Erythroblast (primary cell): ENCODE measurements at regions not wholly inside any gene's neighbourhood (a gene's known extent, or its start where the extent isn't known, plus 50 kb on each side); places are given as distances from the start of the nearest gene placed in this dataset.

ENCODE experiments used
- GATA1 ChIP-seq: IDR thresholded peaks from 2 replicates; pipeline ENCODE4 v1.6.1; 2011; ENCODE audit warnings: low read depth, mild to moderate bottlenecking, control low read depth, low read length, moderate library complexity
- POLR2A ChIP-seq: IDR thresholded peaks from 2 replicates; pipeline ENCODE4 v1.6.1; 2011; ENCODE audit warnings: mild to moderate bottlenecking, low read length

DNA sequence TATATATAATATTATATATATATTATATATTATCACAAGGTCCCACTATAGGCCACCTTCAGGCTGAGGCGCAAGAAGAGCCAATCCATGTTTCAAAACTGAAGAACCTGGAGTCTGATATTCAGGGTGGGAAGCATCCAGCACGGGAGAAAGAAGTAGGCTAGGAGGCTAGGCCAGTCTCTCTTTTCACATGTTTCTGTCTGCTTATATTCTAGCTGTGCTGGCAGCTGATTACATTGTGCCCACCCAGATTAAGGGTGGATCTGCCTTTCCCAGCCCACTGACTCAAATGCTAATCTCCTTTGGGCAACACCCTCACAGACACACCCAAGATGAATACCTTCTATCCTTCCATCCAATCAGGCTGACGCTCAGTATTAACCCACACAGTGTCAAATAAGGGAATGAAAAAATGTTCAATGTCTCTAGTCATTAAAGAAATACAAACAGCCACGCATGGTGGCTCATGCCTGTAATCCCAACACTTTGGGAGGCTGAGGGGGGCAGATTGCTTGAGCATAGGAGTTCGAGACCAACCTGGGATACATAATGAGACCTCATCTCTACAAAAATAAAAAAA, 135.4 kb upstream of the PCBD1 start:
- no peak for TF ChIP-seq POLR2A
- TF ChIP-seq GATA1 = no peak
